ENCODE measurements at regions not wholly inside any gene's neighbourhood (a gene's known extent, or its start where the extent isn't known, plus 50 kb on each side); places are given as distances from the start of the nearest gene placed in this dataset.
A peak's percentile ranks its signal among the peaks of the same experiment; 100 is the strongest.

- FAIRE-seq = no peak
These were observed 127.4 kb downstream of the ZNF330 start for GRCh38 chr4:141348125-141348524.

DNA sequence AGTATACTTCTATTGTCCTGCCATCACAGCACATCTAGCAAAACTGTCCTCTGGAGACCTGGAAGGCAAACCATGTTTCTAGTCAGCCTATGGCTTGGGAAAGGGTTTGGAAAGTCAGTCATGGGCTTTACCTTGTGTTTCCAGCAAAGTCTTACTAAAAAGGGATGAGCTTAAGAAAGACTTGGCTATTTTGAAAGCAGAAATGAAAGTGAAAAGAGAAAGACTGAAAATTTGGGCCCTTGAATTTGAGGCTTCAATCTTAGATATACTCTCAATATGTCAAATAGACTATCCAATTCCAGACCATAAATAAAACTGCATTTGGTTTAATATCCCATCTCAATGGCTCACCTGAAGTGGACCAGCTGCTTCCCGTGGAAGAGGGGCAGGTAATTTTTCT is 127.9 kb downstream of the ZNF330 start:
- no peak overlapping the region for H3K4me3 ChIP-seq (ENCODE audit: low read depth, low read length)
- FAIRE-seq = no peak
- H3K27me3 ChIP-seq (ENCODE audit: control insufficient read depth, insufficient read depth, low read length) = no peaks in the 10 kb centered on the region
- TF ChIP-seq CTCF (IDR thresholded peaks at IDR 0.05; ENCODE audit: insufficient read depth, low read length, severe bottlenecking) = no peak
- no peak for DNase-seq (ENCODE audit: low read depth)
- H3K36me3 ChIP-seq (ENCODE audit: control insufficient read depth, insufficient read depth, low read length) = no peaks in the 10 kb centered on the region

More at GRCh38 chr4:141348125-141348524, 127.4 kb downstream of the ZNF330 start:
- peak; percentile 51 for DNase-seq (ENCODE audit: low read depth)
- no peaks in the 10 kb centered on the region for H3K27me3 ChIP-seq (ENCODE audit: control insufficient read depth, insufficient read depth, low read length)
- TF ChIP-seq CTCF (IDR thresholded peaks at IDR 0.05; ENCODE audit: insufficient read depth, low read length, severe bottlenecking) = no peak
- no peak overlapping the region for H3K4me3 ChIP-seq (ENCODE audit: low read depth, low read length)
- H3K36me3 ChIP-seq (ENCODE audit: control insufficient read depth, insufficient read depth, low read length) = no peaks in the 10 kb centered on the region

- no peak for FAIRE-seq
- no peak for DNase-seq (ENCODE audit: low read depth)
- no peaks in the 10 kb centered on the region for H3K36me3 ChIP-seq (ENCODE audit: control insufficient read depth, insufficient read depth, low read length)
- no peaks in the 10 kb centered on the region for H3K27me3 ChIP-seq (ENCODE audit: control insufficient read depth, insufficient read depth, low read length)
- H3K4me3 ChIP-seq (ENCODE audit: low read depth, low read length) = no peak overlapping the region
- no peak for TF ChIP-seq CTCF (IDR thresholded peaks at IDR 0.05; ENCODE audit: insufficient read depth, low read length, severe bottlenecking)
These were observed 128.5 kb downstream of the ZNF330 start for GRCh38 chr4:141349236-141349635.

DNA sequence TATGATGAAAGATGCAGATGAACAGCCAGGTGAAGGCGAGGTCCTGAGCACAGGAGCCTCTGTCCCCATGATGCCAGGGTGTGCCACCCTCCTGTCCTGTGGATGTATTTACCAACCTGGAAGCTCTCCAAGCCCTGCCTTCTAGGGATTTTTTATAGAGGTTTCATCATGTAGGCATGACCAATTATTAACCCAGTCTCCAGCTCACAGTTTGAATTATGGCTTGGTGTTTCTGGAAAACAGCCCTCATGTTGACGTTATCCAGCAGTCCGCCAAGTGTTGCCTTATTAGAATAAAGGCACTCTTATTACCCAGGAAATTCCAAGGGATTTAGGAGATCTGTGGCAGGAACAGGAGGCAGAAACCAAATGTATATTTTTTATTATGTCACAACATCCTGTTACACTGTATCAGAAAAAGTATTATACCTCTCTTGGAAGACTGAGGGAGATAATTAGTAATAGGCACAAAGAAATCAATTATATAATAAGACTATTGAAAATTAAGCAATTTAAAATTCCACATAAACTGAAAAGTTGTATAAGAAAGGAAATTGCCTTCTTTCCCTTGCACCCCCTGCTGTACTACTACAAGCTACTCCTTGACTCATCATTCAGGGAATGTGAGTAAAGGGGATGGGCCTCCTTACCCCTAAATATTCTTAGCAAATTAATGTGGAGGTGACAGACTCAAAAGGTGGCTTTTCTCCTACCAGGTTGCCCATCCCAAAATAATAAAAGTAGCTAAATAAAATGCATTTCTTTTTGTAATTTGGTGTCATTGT is 129.6 kb downstream of the ZNF330 start:
- TF ChIP-seq CTCF (IDR thresholded peaks at IDR 0.05; ENCODE audit: insufficient read depth, low read length, severe bottlenecking) = no peak
- DNase-seq (ENCODE audit: low read depth) = peak; percentile 78
- no peak for FAIRE-seq
- H3K27me3 ChIP-seq (ENCODE audit: control insufficient read depth, insufficient read depth, low read length) = no peaks in the 10 kb centered on the region
- H3K36me3 ChIP-seq (ENCODE audit: control insufficient read depth, insufficient read depth, low read length) = no peaks in the 10 kb centered on the region
- no peak overlapping the region for H3K4me3 ChIP-seq (ENCODE audit: low read depth, low read length)

GRCh38 chr4:141352331-141352730 is 131.6 kb downstream of the ZNF330 start:
- no peaks in the 10 kb centered on the region for H3K27me3 ChIP-seq (ENCODE audit: control insufficient read depth, insufficient read depth, low read length)
- FAIRE-seq (no peak), DNase-seq (ENCODE audit: low read depth) (peak; percentile 61)
- H3K36me3 ChIP-seq (ENCODE audit: control insufficient read depth, insufficient read depth, low read length) = no peaks in the 10 kb centered on the region
- no peak for TF ChIP-seq CTCF (IDR thresholded peaks at IDR 0.05; ENCODE audit: insufficient read depth, low read length, severe bottlenecking)
- H3K4me3 ChIP-seq (ENCODE audit: low read depth, low read length) = no peak overlapping the region
